PFSK-1 (cell line): ENCODE measurements at regions not wholly inside any gene's neighbourhood (a gene's known extent, or its start where the extent isn't known, plus 50 kb on each side); places are given as distances from the start of the nearest gene placed in this dataset.

Source experiments
- POLR2AphosphoS5 ChIP-seq: IDR thresholded peaks from 2 replicates; pipeline ENCODE4 v1.6.1; 2012; ENCODE audit warnings: low read depth, mild to moderate bottlenecking, control low read depth, low read length, moderate library complexity
- REST ChIP-seq, 2 experiments: IDR thresholded peaks; 2 replicates each; pipeline versions ENCODE4 v1.6.1 to v1.8.0; 2011 to 2012; ENCODE audit warnings: low read depth in 2 of 2, low read length in 2 of 2, control low read depth in 1 of 2, inconsistent platforms in 1 of 2, mild to moderate bottlenecking in 1 of 2, moderate library complexity in 1 of 2; ENCODE audit not compliant: insufficient read depth in 1 of 2
- TAF1 ChIP-seq: IDR thresholded peaks from 2 replicates; pipeline ENCODE4 v1.6.1; 2012; ENCODE audit warnings: low read length, control low read depth, borderline replicate concordance; ENCODE audit not compliant: insufficient read depth

- TF ChIP-seq POLR2AphosphoS5: no peak
- TF ChIP-seq REST (IDR thresholded peaks at IDR 0.05; ENCODE audit: insufficient read depth in 1 of 2, low read depth in 2 of 2, low read length in 2 of 2): no peak
- TF ChIP-seq TAF1: no peak
These were observed 133.4 kb upstream of the ITGA6 start for GRCh38 chr2:172293952-172294351.
